ENCODE measurements at regions not wholly inside any gene's neighbourhood (a gene's known extent, or its start where the extent isn't known, plus 50 kb on each side); places are given as distances from the start of the nearest gene placed in this dataset.

- no TSS peak for BruUV-seq (replicated peaks)
- H3K9me3 ChIP-seq (ENCODE audit: control insufficient read depth in 1 of 2, insufficient read depth in 1 of 2, low read depth in 1 of 2, low read length in 2 of 2): peaks cover 4 to 12% of the 10 kb centered on the region in 2 experiments; a peak in 2 of 4 replicates
- no peaks in the 10 kb centered on the region for H3K36me3 ChIP-seq (ENCODE audit: control insufficient read depth in 1 of 2, insufficient read depth in 2 of 2, low read length in 2 of 2)
- CTCF ChIA-PET: no interaction called here
- no peak overlapping the region for H2AFZ ChIP-seq (ENCODE audit: low read depth, low read length, poor library complexity, severe bottlenecking)
- ATAC-seq (no peak), DNase-seq (ENCODE audit: low read depth, low spot score) (no peak)
- H4K20me1 ChIP-seq (ENCODE audit: insufficient read depth): no peaks in the 10 kb centered on the region
- H3K79me2 ChIP-seq (ENCODE audit: insufficient read depth, low read length): no peaks in the 10 kb centered on the region
- H3K4me2 ChIP-seq (ENCODE audit: low read length): no peak overlapping the region
- no peak overlapping the region for H3K27ac ChIP-seq (ENCODE audit: low read depth, low read length)
- no peaks in the 10 kb centered on the region for H3K9me2 ChIP-seq (ENCODE audit: insufficient read depth)
- H3K4me3 ChIP-seq (replicated peaks in 1 of 2; ENCODE audit: low read depth in 1 of 2, low read length in 2 of 2): no peak overlapping the region
- TF ChIP-seq SIN3A (IDR thresholded peaks at IDR 0.05; ENCODE audit: low read depth): no peak
- TF ChIP-seq, protein P1, sequence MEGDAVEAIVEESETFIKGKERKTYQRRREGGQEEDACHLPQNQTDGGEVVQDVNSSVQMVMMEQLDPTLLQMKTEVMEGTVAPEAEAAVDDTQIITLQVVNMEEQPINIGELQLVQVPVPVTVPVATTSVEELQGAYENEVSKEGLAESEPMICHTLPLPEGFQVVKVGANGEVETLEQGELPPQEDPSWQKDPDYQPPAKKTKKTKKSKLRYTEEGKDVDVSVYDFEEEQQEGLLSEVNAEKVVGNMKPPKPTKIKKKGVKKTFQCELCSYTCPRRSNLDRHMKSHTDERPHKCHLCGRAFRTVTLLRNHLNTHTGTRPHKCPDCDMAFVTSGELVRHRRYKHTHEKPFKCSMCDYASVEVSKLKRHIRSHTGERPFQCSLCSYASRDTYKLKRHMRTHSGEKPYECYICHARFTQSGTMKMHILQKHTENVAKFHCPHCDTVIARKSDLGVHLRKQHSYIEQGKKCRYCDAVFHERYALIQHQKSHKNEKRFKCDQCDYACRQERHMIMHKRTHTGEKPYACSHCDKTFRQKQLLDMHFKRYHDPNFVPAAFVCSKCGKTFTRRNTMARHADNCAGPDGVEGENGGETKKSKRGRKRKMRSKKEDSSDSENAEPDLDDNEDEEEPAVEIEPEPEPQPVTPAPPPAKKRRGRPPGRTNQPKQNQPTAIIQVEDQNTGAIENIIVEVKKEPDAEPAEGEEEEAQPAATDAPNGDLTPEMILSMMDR (IDR thresholded peaks at IDR 0.05 in 2 of 3, conservative IDR thresholded peaks at IDR 0.05 in 1 of 3; ENCODE audit: borderline replicate concordance in 1 of 3, insufficient read depth in 1 of 3, low read depth in 2 of 3, low read length in 2 of 3): no peak
- no peak for TF ChIP-seq CBX3 (IDR thresholded peaks at IDR 0.05; ENCODE audit: low read depth)
- no peak for TF ChIP-seq ATF3 (IDR thresholded peaks at IDR 0.05)
- TF ChIP-seq YY1 (IDR thresholded peaks at IDR 0.05; ENCODE audit: extremely low read depth, insufficient replicate concordance, low read depth, low read length): no peak
- no peak for TF ChIP-seq SP1 (IDR thresholded peaks at IDR 0.05; ENCODE audit: low read depth)
- TF ChIP-seq ZNF274 (IDR thresholded peaks at IDR 0.05; ENCODE audit: low read depth, low read length): no peak
- intact Hi-C loops (cut with micrococcal nuclease): no loop called here
- POLR2A ChIA-PET: no interaction called here
- no peaks in the 10 kb centered on the region for H3K4me1 ChIP-seq (ENCODE audit: control insufficient read depth in 1 of 2, insufficient read depth in 2 of 2, low read length in 2 of 2)
- RAD21 ChIA-PET (ENCODE audit: low non-redundant PET in 1 of 2, low total read pairs in 2 of 2, uncharacterized antibody in 2 of 2, unreplicated experiment in 2 of 2): no interaction called here
- H3K27me3 ChIP-seq (ENCODE audit: insufficient read depth, low read length): no peaks in the 10 kb centered on the region
- no peak overlapping the region for H3K9ac ChIP-seq (ENCODE audit: low read length)
Measured at GRCh38 chr3:83882701-83883100, 1076.1 kb upstream of the CADM2 start.
